G401.6 (cell line): ENCODE measurements at regions not wholly inside any gene's neighbourhood (a gene's known extent, or its start where the extent isn't known, plus 50 kb on each side); places are given as distances from the start of the nearest gene placed in this dataset.
"Not testable (repeated sequence)": the region's sequence is repeated elsewhere in the genome, so short reads cannot be mapped to it uniquely, and the experiment has no call there.

Experiments
- FAIRE-seq: peaks from 2 replicates; lab custom pipeline; 2012; peaks lifted over from hg19 to GRCh38; lab: Jason Lieb, UNC

DNA sequence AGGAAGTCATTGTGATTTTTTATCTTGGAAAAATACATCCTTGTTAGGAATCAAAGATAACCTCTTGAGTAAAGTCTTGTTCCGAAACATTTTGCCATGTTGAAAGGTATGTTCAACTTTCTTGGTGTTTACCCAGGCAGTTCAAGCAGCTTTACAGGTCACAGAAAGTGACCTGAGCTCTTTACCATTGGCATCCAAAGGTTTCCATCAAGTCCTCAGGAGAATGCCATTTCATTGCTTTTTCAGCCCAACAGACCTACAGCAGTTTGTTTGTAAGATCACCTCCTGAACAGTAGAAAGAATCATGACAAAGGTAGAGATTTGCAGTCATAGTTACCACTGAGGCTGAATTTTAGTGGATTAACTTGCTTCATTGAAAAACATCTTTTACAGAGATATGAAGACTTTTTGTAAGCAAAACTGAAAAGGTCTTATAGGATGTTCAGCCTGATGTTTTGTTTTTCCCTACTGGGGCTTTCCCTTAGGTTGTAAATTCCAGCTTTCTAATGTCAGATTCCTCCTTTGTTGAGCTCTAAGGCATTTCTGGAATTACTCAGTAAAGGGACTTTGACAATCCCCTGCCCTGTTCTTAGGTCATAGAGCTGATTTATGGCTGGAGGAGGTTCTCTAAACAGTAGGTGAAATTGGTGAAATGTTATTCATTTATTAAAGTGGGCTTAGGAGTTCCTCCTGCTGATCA, 236.8 kb upstream of the RBMS1 start:
- FAIRE-seq: no peak

DNA sequence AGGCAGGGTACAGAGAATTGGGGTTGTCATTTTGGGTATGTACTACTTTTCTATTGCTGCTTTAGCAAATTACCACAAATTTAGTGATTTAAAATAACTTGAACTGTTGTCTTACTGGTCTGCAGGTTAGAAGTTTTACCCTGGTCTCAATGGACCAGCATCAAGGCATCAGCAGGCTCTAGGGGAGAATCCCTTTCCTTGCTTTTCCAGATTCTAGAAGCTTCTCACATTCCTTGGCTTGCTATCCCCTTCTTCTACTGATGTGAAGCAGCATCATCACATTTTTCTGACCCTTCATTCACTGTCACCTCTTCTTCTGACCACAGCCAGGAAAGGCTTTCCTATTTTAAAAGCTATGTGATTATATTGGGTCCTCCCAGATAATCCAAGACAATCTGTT, 237.8 kb upstream of the RBMS1 start:
- no peak for FAIRE-seq

GRCh38 chr2:160731856-160732255, 238.2 kb upstream of the RBMS1 start:
- no peak for FAIRE-seq

DNA sequence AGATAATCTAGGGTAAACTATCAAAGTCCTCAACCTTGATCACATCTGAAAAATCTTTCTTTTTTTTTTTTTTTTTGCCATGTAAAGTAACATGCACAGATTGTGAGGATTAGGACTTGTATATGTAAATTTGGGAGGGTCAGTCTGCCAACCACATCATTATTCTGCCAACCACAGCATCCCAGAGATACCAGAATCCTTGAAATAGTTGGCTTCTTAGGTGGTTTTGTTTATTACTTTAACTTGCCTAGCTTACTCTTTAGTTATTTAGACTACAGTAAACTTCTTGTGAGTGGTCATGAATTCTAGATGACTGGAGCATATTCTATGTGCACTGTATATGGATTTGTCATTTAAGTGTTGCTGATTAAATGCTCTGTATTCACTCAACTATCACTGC, 242.1 kb upstream of the RBMS1 start:
- no peak for FAIRE-seq

DNA sequence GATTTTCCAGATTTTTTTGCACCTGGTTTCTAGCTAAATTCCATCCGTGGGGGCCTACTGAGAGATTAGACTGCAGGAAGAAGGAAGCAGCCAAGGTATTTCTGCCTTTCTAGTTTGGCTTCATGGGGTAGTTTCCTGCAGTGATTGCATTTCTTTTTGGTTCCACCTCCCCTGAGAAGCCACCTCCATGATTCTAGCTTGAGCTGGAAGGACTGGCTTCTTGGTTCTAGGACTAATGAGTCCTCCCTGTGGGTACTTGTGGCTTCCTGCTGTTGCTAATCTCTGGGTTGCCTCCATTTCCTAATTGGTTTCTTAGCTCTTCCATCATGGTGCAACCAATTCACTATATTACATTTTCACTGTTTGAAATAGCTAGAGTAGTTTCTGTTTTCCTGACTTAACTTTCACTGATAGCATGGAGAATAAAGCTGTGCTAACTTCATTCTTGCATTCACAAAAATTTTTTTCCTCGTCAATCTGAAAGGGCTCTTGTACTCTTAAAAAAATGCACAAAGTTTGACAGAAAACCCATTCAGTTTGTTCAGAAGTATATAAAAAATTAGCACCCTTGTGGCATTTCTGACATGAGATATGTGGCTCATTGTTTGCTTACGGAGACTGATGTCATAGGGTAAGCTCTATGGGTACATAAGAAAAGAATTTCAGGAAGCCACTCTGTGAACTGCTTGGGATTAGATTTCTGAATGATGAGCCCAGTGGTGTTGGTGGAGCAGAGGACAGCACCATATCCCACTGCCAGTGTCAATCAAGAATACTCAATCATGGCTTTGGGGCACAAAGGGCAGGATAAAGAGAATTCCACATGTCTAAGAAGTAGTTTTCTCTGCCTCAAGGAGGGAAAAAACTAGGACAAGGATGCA, 242.8 kb upstream of the RBMS1 start:
- no peak for FAIRE-seq

- FAIRE-seq: no peak
Measured at GRCh38 chr2:160737247-160737646, 243.6 kb upstream of the RBMS1 start.

GRCh38 chr2:160741271-160741670, 247.7 kb upstream of the RBMS1 start:
- FAIRE-seq: no peak

GRCh38 chr2:160741815-160742214, 248.2 kb upstream of the RBMS1 start:
- FAIRE-seq: no peak

- no peak for FAIRE-seq
Measured at GRCh38 chr2:160742667-160743066, 249.1 kb upstream of the RBMS1 start.

GRCh38 chr2:160747501-160748170, 254.0 kb upstream of the RBMS1 start:
- FAIRE-seq: no peak

DNA sequence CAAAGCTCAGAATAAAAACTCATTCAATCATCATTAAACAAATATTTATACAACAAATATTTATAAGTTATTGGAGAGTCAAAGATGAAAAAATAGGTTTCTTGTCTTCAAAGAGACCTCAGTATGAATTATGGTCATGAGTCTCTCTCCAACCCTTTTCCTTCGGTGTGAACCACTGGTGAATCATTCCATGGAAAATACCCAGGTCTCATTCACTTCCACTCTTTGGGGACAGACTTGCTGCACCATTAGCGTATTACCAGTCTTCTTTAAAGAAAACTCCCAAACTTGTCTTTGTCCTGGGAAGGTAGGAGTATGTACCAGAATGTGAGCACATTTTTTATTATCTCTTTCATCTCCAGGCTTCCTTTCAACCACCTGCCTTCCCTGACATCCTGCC, 257.4 kb upstream of the RBMS1 start:
- FAIRE-seq: no peak

DNA sequence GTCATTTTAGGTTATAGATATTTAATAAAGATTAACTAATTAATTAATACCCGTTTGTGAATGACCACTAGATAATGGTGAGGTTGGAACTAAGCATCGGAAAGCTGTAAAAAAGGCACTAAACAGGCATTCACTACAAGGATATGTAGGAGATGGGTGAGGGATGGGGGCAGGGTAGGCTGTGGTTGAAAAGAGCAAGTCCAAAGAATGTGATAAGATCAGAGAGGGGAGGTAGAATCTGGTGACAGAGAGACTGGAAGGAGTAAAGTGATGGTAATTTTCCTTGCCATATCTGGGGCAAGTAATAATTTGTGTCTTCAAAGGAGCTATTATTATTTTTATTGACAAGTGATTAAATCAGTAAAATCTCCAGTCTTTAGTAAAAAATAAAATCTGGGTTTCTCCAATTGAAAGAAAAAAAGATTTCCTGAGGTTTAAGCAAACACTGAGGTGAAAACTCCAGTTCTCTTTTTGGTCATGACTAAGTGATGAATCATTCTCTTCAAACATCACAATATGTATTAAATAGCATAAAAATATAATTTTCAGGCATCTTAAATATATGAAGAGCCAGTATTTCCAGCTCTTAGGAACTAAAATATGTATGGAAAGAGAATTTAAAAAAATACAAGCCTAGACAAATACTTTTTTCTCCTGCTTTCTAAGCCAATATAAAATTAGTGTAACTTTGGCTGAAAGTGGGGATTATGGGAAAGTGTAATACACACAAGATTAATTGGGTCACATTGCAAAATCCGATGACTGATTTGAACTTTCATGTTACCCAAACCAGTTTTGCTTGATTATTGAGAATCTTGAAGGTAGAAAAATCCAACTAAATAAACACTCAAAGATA, 259.1 kb upstream of the RBMS1 start:
- no peak for FAIRE-seq

DNA sequence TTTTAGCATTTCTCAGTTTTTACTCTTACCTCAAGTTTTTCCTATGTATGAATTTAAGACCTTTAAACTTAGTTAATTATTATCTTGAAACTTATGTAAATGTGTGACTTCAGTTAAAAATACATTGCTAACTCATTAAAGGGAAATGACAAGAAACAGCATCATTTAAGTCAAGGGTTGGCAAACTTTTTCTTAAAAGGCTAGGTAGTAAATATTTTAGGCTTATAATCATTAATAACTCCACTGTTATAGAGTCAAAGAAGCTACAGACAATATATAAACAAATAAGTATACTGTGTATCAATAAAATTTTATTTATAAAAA, 259.7 kb upstream of the RBMS1 start:
- no peak for FAIRE-seq

GRCh38 chr2:160753960-160754359, 260.4 kb upstream of the RBMS1 start:
- FAIRE-seq: no peak

GRCh38 chr2:160756481-160756880, 262.9 kb upstream of the RBMS1 start:
- FAIRE-seq: no peak

DNA sequence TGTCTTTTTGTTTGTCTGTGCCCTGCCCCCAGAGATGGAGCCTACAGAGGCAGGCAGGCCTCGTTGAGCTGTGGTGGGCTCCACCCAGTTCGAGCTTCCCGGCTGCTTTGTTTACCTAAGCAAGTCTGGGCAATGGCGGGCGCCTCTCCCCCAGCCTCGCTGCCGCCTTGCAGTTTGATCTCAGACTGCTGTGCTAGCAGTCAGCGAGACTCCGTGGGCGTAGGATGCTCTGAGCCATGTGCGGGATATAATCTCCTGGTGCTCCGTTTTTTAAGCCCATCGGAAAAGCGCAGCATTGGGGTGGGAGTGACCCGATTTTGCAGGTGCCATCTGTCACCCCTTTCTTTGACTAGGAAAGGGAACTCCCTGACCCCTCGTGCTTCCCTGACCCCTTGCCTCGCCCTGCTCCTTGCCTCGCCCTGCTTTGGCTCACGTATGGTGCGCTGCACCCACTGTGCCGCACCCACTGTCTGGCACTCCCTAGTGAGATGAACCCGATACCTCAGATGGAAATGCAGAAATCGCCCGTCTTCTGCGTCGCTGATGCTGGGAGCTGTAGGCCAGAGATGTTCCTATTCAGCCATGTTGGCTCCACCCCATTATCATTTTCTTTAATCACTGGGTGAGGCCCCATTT, 269.0 kb upstream of the RBMS1 start:
- FAIRE-seq: not testable (repeated sequence)

- FAIRE-seq: no peak
Measured at GRCh38 chr2:160783474-160783873, 289.9 kb upstream of the RBMS1 start.

DNA sequence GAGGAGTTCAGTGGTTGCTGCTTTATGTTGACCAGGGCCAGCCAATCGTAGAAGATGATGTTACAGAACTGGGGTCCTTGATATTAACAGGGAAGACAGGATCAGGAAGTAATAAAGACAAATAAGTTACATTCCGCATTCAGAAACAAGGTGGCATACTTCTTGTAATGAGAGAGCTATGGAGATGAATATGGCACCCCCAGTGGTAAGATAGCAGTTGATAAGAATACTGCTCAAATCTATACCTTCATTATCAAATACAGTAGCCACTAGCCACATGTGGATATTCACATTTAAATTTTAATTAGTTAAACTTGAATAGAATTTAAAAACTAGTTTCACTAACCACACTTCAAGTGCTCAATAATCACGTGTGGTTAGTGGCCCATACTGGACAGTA, 290.4 kb upstream of the RBMS1 start:
- no peak for FAIRE-seq

GRCh38 chr2:160790738-160791137, 297.1 kb upstream of the RBMS1 start:
- no peak for FAIRE-seq

DNA sequence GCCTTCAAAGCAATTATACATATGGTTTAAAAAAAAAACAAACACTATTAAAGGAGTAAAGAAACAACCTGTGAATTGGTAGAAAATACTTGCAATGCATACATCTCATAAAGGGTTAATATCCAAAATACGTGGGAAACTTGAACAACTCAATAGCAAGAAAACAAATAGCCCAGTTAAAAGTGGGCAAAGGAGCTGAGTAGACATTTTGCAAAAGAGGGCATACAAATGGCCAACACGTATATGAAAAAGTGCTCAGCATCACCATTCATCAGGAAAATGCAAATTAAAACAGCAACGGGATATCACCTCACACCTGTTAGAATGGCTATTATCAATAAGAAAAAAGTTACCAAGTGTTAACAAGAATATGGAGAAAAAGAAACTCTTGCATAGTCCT, 298.3 kb upstream of the RBMS1 start:
- FAIRE-seq: no peak

DNA sequence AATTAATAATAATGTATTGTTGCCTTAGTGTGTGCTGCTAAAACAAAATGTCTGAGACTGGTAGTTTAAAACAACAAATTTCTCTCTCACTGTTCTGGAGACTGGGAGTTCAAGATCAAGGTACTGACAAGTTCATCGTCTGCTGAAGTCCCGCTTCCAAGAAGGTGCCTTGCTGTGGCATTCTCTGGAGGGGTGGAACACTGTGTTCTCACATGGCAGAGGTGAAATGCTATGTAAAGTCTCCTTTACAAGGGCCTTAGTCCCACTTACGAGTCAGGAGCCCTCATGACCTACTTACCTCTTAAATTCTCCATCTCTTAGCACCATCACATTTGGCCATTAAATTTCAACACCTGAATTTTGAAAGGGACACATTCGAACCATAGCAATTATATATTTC, 299.2 kb upstream of the RBMS1 start:
- FAIRE-seq: no peak

GRCh38 chr2:160794926-160795325, 301.3 kb upstream of the RBMS1 start:
- no peak for FAIRE-seq
